Erythroblast (primary cell): ENCODE measurements at regions not wholly inside any gene's neighbourhood (a gene's known extent, or its start where the extent isn't known, plus 50 kb on each side); places are given as distances from the start of the nearest gene placed in this dataset.

ENCODE experiments used
- GATA1 ChIP-seq: IDR thresholded peaks from 2 replicates; pipeline ENCODE4 v1.6.1; 2011; ENCODE audit warnings: low read depth, mild to moderate bottlenecking, control low read depth, low read length, moderate library complexity
- POLR2A ChIP-seq: IDR thresholded peaks from 2 replicates; pipeline ENCODE4 v1.6.1; 2011; ENCODE audit warnings: mild to moderate bottlenecking, low read length

DNA sequence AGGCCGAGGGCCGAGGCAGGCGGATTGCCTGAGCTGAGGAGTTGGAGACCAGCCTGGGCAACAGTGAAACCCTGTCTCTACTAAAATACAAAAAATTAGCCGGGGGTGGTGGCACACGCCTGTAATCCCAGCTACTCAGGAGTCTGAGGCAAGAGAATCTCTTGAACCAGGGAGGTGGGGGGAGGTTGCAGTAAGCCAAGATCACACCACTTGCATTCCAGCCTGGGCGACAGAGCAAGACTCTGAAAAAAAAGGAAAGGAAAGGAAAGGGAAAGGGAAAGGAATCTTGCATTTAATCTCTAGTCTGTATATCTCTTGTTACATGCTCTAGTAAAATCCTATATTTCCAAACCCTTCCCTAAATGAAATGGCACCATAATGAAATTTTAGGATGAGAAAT, 328.3 kb upstream of the ADGRL2 start:
- TF ChIP-seq POLR2A = no peak
- TF ChIP-seq GATA1 = no peak
